ENCODE measurements at regions not wholly inside any gene's neighbourhood (a gene's known extent, or its start where the extent isn't known, plus 50 kb on each side); places are given as distances from the start of the nearest gene placed in this dataset.

DNA sequence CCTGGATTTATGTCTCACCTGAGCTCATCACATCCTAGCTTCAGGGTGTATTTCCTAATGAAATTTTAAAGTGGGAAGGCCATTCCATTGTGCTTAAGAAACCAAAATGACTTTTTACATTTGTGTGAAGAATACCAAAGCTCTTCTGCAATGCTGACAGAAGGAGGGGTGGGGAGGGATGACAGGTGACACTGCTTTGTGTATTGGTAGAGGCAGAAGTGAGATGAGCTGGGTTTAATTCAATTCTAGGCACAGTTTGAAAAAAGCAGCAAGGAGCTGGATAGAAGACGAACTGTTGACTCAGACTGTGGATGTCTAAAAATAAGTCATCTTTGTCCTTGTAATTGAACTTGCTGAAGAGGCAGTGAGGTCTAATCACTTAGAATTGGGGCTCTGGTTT is 710.3 kb upstream of the KIRREL3 start (continued):
- TF ChIP-seq SIX5 (IDR thresholded peaks at IDR 0.05; ENCODE audit: low read depth, low read length, severe bottlenecking) (no peak), ELK1 (IDR thresholded peaks at IDR 0.05; ENCODE audit: low read depth, low read length) (no peak), BMI1 (IDR thresholded peaks at IDR 0.05; ENCODE audit: borderline replicate concordance) (no peak), NFYA (IDR thresholded peaks at IDR 0.05; ENCODE audit: borderline replicate concordance, low read depth, low read length) (no peak), MTA3 (IDR thresholded peaks at IDR 0.05; ENCODE audit: borderline replicate concordance, low read length) (no peak), TAF1 (IDR thresholded peaks at IDR 0.05; ENCODE audit: borderline replicate concordance, low read depth, low read length) (no peak), CEBPB (IDR thresholded peaks at IDR 0.05; ENCODE audit: borderline replicate concordance in 1 of 2, low read depth in 2 of 2, low read length in 2 of 2) (no peak)
- TF ChIP-seq, protein P1, sequence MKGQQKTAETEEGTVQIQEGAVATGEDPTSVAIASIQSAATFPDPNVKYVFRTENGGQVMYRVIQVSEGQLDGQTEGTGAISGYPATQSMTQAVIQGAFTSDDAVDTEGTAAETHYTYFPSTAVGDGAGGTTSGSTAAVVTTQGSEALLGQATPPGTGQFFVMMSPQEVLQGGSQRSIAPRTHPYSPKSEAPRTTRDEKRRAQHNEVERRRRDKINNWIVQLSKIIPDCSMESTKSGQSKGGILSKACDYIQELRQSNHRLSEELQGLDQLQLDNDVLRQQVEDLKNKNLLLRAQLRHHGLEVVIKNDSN (IDR thresholded peaks at IDR 0.05; ENCODE audit: borderline replicate concordance, extremely low read length, insufficient read depth, low read depth, low read length), result no peak

- FAIRE-seq, result no peak
- Histone ChIP-seq H3K79me2 (ENCODE audit: control insufficient read depth, insufficient read depth, low read length) (no peaks in the 10 kb centered on the region), H3K4me3 (no peak overlapping the region), H3K27me3 (replicated peaks in 1 of 2; ENCODE audit: control insufficient read depth in 2 of 2, insufficient read depth in 2 of 2, low read length in 1 of 2) (no peaks in the 10 kb centered on the region), H4K20me1 (ENCODE audit: control insufficient read depth, insufficient read depth) (no peaks in the 10 kb centered on the region), H3K4me2 (ENCODE audit: control insufficient read depth, insufficient read depth) (no peak overlapping the region), H3K9ac (ENCODE audit: control insufficient read depth, insufficient read depth, low read length) (no peak overlapping the region), H3K9me3 (replicated peaks; ENCODE audit: control insufficient read depth, insufficient read depth, low read length) (no peaks in the 10 kb centered on the region), H3K36me3 (ENCODE audit: control insufficient read depth in 2 of 2, insufficient read depth in 2 of 2, low read length in 1 of 2) (no peaks in the 10 kb centered on the region), H2AFZ (ENCODE audit: control insufficient read depth, low read depth, low read length) (no peak overlapping the region), H3K27ac (ENCODE audit: control insufficient read depth, insufficient read depth) (no peak overlapping the region), H3K4me1 (ENCODE audit: control insufficient read depth, insufficient read depth, low read length) (no peaks in the 10 kb centered on the region)
- WGBS (ENCODE audit: insufficient coverage, insufficient replicate concordance, low lambda C conversion rate, missing lambda C conversion rate), result 1% methylated on average over 3 of the region's 3 CpGs
- DNase-seq (ENCODE audit: low read depth, low spot score), result no peak
- ChIA-PET CTCF (no interaction called here), RAD21 (ENCODE audit: unreplicated experiment) (no interaction called here), POLR2A (no interaction called here), SMC1A (ENCODE audit: uncharacterized antibody, unreplicated experiment) (interaction anchor here (0.8 kb wide), 1 partner anchor 59 kb away, joined by 3 read pairs; no protein-coding TSS in a partner anchor)
- intact Hi-C loops (cut with micrococcal nuclease; ENCODE audit: unreplicated experiment) (no loop called here), in situ Hi-C loops (cut with MboI) (no loop called here)
- no peak for ATAC-seq
- BruUV-seq (replicated peaks), result no TSS peak
- TF ChIP-seq CTCF (IDR thresholded peaks at IDR 0.05 in 2 of 3, conservative IDR thresholded peaks at IDR 0.05 in 1 of 3; ENCODE audit: control insufficient read depth in 2 of 3, extremely low read depth in 1 of 3, insufficient read depth in 1 of 3, low read depth in 3 of 3, low read length in 3 of 3) (no peak), SKIL (IDR thresholded peaks at IDR 0.05; ENCODE audit: low read depth, poor library complexity, severe bottlenecking) (no peak), MYB (IDR thresholded peaks at IDR 0.05; ENCODE audit: borderline replicate concordance, low read depth, low read length) (no peak), NFYA (IDR thresholded peaks at IDR 0.05; ENCODE audit: borderline replicate concordance, low read depth, low read length) (no peak)
- TF ChIP-seq, protein P2, sequence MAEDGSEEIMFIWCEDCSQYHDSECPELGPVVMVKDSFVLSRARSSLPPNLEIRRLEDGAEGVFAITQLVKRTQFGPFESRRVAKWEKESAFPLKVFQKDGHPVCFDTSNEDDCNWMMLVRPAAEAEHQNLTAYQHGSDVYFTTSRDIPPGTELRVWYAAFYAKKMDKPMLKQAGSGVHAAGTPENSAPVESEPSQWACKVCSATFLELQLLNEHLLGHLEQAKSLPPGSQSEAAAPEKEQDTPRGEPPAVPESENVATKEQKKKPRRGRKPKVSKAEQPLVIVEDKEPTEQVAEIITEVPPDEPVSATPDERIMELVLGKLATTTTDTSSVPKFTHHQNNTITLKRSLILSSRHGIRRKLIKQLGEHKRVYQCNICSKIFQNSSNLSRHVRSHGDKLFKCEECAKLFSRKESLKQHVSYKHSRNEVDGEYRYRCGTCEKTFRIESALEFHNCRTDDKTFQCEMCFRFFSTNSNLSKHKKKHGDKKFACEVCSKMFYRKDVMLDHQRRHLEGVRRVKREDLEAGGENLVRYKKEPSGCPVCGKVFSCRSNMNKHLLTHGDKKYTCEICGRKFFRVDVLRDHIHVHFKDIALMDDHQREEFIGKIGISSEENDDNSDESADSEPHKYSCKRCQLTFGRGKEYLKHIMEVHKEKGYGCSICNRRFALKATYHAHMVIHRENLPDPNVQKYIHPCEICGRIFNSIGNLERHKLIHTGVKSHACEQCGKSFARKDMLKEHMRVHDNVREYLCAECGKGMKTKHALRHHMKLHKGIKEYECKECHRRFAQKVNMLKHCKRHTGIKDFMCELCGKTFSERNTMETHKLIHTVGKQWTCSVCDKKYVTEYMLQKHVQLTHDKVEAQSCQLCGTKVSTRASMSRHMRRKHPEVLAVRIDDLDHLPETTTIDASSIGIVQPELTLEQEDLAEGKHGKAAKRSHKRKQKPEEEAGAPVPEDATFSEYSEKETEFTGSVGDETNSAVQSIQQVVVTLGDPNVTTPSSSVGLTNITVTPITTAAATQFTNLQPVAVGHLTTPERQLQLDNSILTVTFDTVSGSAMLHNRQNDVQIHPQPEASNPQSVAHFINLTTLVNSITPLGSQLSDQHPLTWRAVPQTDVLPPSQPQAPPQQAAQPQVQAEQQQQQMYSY (CRISPR knock-in tag; IDR thresholded peaks at IDR 0.05), result no peak
These were observed 709.4 kb upstream of the KIRREL3 start for GRCh38 chr11:127709960-127710359.

Measured in GM12878 (cell line).